ENCODE measurements at regions not wholly inside any gene's neighbourhood (a gene's known extent, or its start where the extent isn't known, plus 50 kb on each side); places are given as distances from the start of the nearest gene placed in this dataset.

- 91 to 92% methylated on average over 4 of the region's 4 CpGs for WGBS, 2 donors
- TF ChIP-seq CTCF (IDR thresholded peaks at IDR 0.05) = no peak
- no peak for TF ChIP-seq POLR2A (IDR thresholded peaks at IDR 0.05)
- H3K4me3 ChIP-seq (ENCODE audit: low read depth, poor library complexity, severe bottlenecking) = no peak overlapping the region
- no peak for DNase-seq (ENCODE audit: low spot score in 2 of 2)
- intact Hi-C loops (cut with DNase I; ENCODE audit: low total_unique reads) = no loop called here
Observed at GRCh38 chr1:104791030-104791429, 1041.3 kb downstream of the AMY1C start.

- intact Hi-C loops (cut with DNase I; ENCODE audit: low total_unique reads) = no loop called here
- no peak overlapping the region for H3K4me3 ChIP-seq (ENCODE audit: low read depth, poor library complexity, severe bottlenecking)
- no peak for DNase-seq (ENCODE audit: low spot score in 2 of 2)
- TF ChIP-seq POLR2A (IDR thresholded peaks at IDR 0.05) (no peak), CTCF (IDR thresholded peaks at IDR 0.05) (no peak)
Observed at GRCh38 chr1:104794035-104794434, 1044.3 kb downstream of the AMY1C start.

- intact Hi-C loops (cut with DNase I; ENCODE audit: low total_unique reads) = no loop called here
- TF ChIP-seq CTCF (IDR thresholded peaks at IDR 0.05) = no peak
- TF ChIP-seq POLR2A (IDR thresholded peaks at IDR 0.05) = no peak
- DNase-seq (ENCODE audit: low spot score in 2 of 2) = no peak
- WGBS, 2 donors = 89 to 90% methylated on average over 6 of the region's 6 CpGs
- no peak overlapping the region for H3K4me3 ChIP-seq (ENCODE audit: low read depth, poor library complexity, severe bottlenecking)
Observed at GRCh38 chr1:104795931-104796330, 1046.2 kb downstream of the AMY1C start.

GRCh38 chr1:104797982-104798381 lies 1048.3 kb downstream of the AMY1C start:
- intact Hi-C loops (cut with DNase I; ENCODE audit: low total_unique reads) = no loop called here
- TF ChIP-seq POLR2A (IDR thresholded peaks at IDR 0.05) (no peak), CTCF (IDR thresholded peaks at IDR 0.05) (no peak)
- DNase-seq (ENCODE audit: low spot score in 2 of 2) = no peak
- WGBS, 2 donors = 54 to 59% methylated on average over 2 of the region's 2 CpGs
- no peak overlapping the region for H3K4me3 ChIP-seq (ENCODE audit: low read depth, poor library complexity, severe bottlenecking)

- H3K4me3 ChIP-seq (ENCODE audit: low read depth, poor library complexity, severe bottlenecking) = no peak overlapping the region
- TF ChIP-seq CTCF (IDR thresholded peaks at IDR 0.05) = no peak
- TF ChIP-seq POLR2A (IDR thresholded peaks at IDR 0.05) = no peak
- 75 to 84% methylated on average over 3 of the region's 3 CpGs for WGBS, 2 donors
- intact Hi-C loops (cut with DNase I; ENCODE audit: low total_unique reads) = no loop called here
- DNase-seq (ENCODE audit: low spot score in 2 of 2) = no peak
Observed at GRCh38 chr1:104801344-104801743, 1051.6 kb downstream of the AMY1C start.

GRCh38 chr1:104804147-104804546 lies 1054.4 kb downstream of the AMY1C start:
- H3K4me3 ChIP-seq (ENCODE audit: low read depth, poor library complexity, severe bottlenecking) = no peak overlapping the region
- DNase-seq (ENCODE audit: low spot score in 2 of 2) = no peak
- TF ChIP-seq CTCF (IDR thresholded peaks at IDR 0.05) (no peak), POLR2A (IDR thresholded peaks at IDR 0.05) (no peak)
- intact Hi-C loops (cut with DNase I; ENCODE audit: low total_unique reads) = no loop called here
- 79% methylated on average over 2 of the region's 2 CpGs for WGBS, 2 donors
